22Rv1 (cell line): ENCODE measurements at regions not wholly inside any gene's neighbourhood (a gene's known extent, or its start where the extent isn't known, plus 50 kb on each side); places are given as distances from the start of the nearest gene placed in this dataset.

Source experiments
- H3K27ac ChIP-seq: fragments of 450-650 bp; 2 replicates; pipeline ENCODE4 v1.5.1; 2017
- ZFX ChIP-seq: fragments of 450-650 bp; IDR thresholded peaks from 2 replicates; pipeline ENCODE4 v1.6.1; 2017; ENCODE audit warnings: antibody characterized with exemption, borderline replicate concordance
- TF ChIP-seq, protein P1 (sequence below): fragments of 450-650 bp; IDR thresholded peaks from 2 replicates; pipeline ENCODE4 v1.5.1; 2017; ENCODE audit warnings: mild to moderate bottlenecking

DNA sequence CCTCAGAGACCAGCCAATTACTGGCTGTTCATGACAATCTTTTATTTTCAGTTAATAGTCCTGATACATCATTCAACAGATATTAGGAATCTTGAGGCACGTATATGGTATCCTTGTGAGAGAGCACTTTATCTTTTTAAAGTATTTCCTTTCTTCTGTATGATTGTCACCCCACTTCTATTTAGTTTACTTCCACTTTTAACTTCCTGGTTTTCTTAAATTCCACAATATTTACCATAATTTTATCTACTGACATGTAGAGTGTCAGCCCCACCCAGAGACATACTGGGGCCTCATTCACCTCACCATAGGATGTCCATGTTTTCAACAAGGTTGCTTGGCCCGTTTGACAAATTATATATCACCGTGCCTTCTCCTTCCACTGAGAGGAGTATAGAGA lies 182.9 kb upstream of the ID2 start:
- H3K27ac ChIP-seq: peak overlapping the region; percentile 83; the same call in 1 of the 2 replicates
- TF ChIP-seq, protein P1, sequence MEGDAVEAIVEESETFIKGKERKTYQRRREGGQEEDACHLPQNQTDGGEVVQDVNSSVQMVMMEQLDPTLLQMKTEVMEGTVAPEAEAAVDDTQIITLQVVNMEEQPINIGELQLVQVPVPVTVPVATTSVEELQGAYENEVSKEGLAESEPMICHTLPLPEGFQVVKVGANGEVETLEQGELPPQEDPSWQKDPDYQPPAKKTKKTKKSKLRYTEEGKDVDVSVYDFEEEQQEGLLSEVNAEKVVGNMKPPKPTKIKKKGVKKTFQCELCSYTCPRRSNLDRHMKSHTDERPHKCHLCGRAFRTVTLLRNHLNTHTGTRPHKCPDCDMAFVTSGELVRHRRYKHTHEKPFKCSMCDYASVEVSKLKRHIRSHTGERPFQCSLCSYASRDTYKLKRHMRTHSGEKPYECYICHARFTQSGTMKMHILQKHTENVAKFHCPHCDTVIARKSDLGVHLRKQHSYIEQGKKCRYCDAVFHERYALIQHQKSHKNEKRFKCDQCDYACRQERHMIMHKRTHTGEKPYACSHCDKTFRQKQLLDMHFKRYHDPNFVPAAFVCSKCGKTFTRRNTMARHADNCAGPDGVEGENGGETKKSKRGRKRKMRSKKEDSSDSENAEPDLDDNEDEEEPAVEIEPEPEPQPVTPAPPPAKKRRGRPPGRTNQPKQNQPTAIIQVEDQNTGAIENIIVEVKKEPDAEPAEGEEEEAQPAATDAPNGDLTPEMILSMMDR: no peak
- no peak for TF ChIP-seq ZFX

DNA sequence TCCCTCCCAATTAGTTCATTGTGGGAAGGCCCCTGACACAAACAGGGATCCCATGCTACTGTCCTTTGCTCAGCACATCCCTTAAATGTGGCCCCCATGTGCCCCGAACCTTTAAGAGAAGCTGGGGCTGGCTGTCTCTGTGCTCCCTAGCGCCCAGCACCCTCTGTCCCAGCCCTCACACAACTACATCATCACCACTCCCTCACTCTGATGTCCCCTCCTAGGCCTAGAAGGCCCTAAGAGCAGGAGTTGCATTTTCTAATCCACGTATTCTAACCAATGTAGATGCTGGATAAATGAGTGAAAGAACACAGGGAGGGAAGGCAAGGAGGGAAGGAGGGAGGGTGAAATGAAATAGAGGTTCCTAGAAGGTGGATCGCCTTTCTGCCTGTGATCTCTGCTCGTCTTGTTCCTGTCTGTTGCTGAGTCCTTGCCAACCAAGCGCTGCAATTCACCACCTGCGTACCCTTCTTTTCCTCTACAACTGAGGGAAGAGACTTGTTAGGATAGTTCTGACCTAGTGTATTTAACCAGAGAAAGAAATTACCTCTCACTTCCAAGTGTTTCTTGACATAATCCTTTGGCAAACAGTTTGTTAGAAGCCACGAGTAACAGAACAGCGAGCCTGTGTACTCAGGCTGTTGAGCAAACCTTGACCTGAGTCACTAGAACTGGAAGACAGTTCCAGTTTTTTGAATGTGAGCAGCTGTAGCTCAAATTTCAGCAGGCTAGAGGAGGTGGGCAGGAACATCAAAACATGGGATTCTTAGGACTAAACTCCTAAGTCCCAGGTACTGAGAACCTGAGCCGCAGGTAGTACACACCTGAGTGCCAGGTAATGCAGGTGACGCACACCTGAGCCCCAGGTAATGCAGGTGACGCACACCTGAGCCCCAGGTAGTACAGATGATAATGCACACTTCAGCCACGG lies 181.5 kb upstream of the ID2 start:
- H3K27ac ChIP-seq: peak overlapping the region; percentile 83
- no peak for TF ChIP-seq ZFX
- TF ChIP-seq, protein P1: no peak

DNA sequence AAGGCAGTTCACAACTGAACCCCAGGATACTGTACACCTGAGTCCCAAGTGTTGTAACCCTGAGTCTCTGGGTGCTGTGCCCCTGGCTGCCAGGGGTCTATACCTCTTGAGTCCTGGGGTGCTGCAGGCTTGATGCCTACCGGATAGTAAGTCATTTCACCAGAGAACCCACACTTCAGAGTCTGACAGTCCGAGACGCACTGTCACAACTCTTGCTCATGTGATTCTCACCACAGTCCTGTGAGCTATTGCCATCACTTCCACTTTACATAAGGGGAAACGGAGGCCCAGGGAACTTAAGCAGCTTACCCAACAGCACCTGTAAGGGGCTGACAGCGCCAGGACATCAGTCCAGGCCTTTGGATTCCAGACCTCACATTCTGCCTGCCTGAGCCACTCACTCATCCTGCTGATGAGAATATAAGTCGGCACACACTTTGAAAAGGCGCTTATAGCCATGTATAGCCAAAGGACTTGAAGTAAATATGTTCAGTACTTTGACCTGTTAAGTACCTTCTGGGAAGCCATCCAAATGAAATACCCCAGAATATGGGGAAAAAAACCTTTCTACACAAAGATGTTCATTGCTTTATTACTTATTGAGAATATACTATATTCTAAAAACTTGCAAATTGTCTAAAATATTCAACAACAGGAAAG lies 180.7 kb upstream of the ID2 start:
- TF ChIP-seq ZFX: no peak
- peak overlapping the region; percentile 83 for H3K27ac ChIP-seq

DNA sequence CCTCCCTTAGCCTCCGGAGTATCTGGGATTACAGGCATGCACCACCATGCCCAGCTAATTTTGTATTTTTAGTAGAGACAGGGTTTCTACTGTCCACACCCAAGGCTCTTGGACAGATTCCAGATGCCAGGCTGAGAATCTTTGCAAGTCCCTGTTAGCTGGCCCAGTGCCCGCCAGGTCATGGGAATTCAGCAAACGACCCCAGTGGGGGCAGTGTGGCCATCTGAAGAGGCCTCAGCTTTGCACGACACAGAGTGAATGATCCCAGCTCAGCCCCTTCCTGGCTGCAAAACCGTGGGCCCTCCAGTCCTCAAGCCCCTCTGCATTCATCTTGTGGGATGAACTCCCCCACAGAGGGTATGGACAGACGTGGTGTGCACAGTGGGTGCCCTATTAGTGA lies 179.5 kb upstream of the ID2 start:
- no peak overlapping the region for H3K27ac ChIP-seq
- TF ChIP-seq, protein P1: no peak
- no peak for TF ChIP-seq ZFX

DNA sequence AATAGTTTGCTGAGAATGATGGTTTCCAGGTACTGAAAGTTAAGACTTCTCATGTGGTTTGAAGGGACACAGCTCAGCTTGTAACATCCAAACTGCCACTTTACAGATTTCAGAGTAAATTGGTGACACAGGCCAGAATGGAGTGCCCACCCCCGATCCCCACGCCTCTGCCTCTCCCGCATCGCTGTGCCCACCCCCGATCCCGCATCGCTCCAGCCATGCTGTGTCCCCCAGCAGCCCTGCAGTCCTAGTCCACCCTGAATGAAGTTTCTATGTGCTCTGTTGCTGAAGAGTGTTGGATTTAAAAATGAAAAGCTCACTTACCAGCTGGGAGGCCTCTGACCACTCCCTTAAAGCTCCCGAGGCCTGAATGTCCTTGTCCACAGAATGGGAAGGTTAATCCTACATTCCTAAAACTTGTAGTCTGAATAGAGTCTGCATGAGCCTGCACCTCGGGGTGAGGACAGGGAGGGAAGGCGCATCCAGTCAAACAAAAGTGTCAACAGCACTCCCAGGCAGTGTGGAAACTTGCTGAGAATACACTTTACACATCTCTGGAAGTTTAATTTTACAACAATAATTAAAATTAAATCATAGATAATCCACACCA lies 176.4 kb upstream of the ID2 start:
- TF ChIP-seq, protein P1: no peak
- TF ChIP-seq ZFX: no peak
- no peak overlapping the region for H3K27ac ChIP-seq

DNA sequence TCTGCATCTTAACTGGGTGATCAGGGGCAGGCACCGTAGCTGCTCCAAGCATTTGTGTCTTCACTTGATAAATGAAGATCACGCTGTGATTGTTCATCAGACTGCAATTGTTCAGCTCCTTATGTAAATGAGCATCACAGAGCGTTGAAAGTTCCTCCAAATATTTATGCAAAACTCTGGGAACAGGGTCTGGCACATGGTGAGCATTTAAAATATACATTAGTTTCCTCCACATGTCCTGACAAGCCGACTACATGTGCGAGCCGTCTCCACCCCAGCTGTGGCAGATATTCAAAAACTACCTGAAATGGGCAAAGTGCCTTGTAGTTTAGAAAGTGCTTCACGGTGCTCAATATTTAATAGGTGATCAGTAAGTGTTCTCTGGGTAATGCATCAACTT lies 175.1 kb upstream of the ID2 start:
- peak overlapping the region; percentile 64; the same call in 1 of the 2 replicates for H3K27ac ChIP-seq
- TF ChIP-seq ZFX: no peak
- TF ChIP-seq, protein P1: no peak

DNA sequence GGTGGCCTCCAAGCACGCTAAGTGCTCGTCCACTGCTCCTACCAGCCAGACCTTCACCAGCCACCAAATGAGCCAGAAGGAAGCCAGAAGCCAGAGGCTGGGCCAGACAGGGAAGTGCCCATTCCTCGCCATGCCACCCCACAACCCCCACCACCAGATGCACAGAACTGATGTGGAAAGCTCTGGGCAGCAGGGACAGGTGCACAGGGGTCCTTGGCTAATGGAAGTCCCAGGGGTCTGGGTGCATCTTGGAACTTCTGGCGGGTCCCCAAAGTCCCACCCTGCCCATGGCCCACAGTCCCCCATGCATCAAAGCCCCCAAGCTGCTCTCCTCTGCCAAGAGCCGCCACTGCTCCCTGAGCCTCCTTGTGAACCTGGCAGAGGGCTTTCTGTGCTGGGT lies 173.1 kb upstream of the ID2 start:
- no peak for TF ChIP-seq ZFX
- TF ChIP-seq, protein P1: no peak

More for the DNA sequence above, 173.1 kb upstream of the ID2 start:
- no peak overlapping the region for H3K27ac ChIP-seq
